ENCODE measurements at regions not wholly inside any gene's neighbourhood (a gene's known extent, or its start where the extent isn't known, plus 50 kb on each side); places are given as distances from the start of the nearest gene placed in this dataset.

DNA sequence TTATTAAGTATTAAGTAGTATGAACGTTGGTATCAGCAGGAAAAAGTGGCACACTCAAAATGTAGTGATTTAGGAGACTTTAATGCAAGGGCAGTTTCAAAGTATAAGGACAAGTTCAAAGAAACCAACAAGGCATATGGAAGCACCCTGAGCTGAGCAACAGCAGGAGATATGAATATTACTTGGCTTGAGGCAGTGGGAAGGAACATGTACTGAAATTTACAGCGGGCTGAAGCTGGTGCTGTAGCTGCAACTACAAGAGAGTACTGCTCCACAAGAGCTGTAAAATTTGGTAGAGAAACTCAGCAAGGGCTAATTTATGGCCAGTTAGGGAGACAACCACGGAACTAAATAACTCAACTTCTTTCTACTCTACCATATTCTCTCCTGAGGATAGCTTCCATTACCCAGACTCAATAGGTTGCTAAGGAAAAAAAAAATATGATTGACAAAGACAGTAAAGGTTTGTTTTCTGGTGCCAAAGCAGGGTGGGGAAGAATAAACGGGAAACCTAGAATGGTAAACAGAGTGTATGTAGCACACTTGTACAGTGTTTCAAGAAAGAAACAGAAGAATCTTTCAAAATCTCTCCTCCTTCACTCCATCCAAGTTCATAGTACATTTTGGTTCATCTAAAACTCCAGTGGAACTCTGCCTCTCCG, 487.8 kb upstream of the MGAT4C start:
- TF ChIP-seq, protein P1, sequence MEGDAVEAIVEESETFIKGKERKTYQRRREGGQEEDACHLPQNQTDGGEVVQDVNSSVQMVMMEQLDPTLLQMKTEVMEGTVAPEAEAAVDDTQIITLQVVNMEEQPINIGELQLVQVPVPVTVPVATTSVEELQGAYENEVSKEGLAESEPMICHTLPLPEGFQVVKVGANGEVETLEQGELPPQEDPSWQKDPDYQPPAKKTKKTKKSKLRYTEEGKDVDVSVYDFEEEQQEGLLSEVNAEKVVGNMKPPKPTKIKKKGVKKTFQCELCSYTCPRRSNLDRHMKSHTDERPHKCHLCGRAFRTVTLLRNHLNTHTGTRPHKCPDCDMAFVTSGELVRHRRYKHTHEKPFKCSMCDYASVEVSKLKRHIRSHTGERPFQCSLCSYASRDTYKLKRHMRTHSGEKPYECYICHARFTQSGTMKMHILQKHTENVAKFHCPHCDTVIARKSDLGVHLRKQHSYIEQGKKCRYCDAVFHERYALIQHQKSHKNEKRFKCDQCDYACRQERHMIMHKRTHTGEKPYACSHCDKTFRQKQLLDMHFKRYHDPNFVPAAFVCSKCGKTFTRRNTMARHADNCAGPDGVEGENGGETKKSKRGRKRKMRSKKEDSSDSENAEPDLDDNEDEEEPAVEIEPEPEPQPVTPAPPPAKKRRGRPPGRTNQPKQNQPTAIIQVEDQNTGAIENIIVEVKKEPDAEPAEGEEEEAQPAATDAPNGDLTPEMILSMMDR (IDR thresholded peaks at IDR 0.05) = no peak
- TF ChIP-seq EZH2 (IDR thresholded peaks at IDR 0.05; ENCODE audit: borderline replicate concordance, insufficient read depth, low read depth, low read length, poor library complexity, severe bottlenecking) = no peak

All from B cell (primary cell).